K562 (cell line): ENCODE measurements at regions not wholly inside any gene's neighbourhood (a gene's known extent, or its start where the extent isn't known, plus 50 kb on each side); places are given as distances from the start of the nearest gene placed in this dataset.

Experiments used
- ATAC-seq: fragments of 200-7000 bp; cut with Tn5 transposase; 3 replicates; pipeline ENCODE4 v1.9.1; 2020; ENCODE audit warnings: moderate library complexity
- BruUV-seq: library from RNA; stranded (reverse); fragments of 400-500 nt; replicated peaks from 2 replicates; lab custom pipeline; 2021; lab: Mats Ljungman, UMichigan
- CTCF ChIA-PET: fragments of 300-600 bp; formaldehyde crosslinking; extraction: SDS; loops from one replicate; lab custom pipeline; 2021; ENCODE audit warnings: low intra/inter-chr PET ratio; lab: Yijun Ruan, JAX
- POLR2A ChIA-PET: fragments of 300-600, 350-650 bp; sonication (Branson Sonifier 250); formaldehyde crosslinking; extraction: SDS; loops from one replicate; lab custom pipeline; 2021; ENCODE audit warnings: antibody characterized with exemption, inconsistent platforms; lab: Yijun Ruan, JAX
- DNase-seq, 4 experiments: peaks; one replicate each; pipeline versions ENCODE4 v3.0.0 to v3.0.0-alpha.2; 2011 to 2018; ENCODE audit warnings: low spot score in 3 of 4, mixed read lengths in 3 of 4; ENCODE audit errors: extremely low read depth in 1 of 4
- FAIRE-seq: peaks from 2 replicates; lab custom pipeline; 2011; peaks lifted over from hg19 to GRCh38; lab: Jason Lieb, UNC
- H2AFZ ChIP-seq: 2 replicates; pipeline ENCODE4 v1.6.0; 2011; ENCODE audit warnings: low read depth, low read length, control low read depth, inconsistent platforms
- H3K27ac ChIP-seq: fragments of 200-600 bp; 3 replicates; pipeline ENCODE4 v1.8.0; 2011; ENCODE audit warnings: low read depth, mild to moderate bottlenecking, control low read depth, inconsistent platforms, low read length, moderate library complexity, mixed read lengths; ENCODE audit errors: extremely low read depth
- H3K27me3 ChIP-seq, 2 experiments: fragments of 300-600 bp in 1 of 2; 2 replicates in 1 of 2; 3 replicates in 1 of 2; pipeline versions ENCODE4 v1.6.0 to v1.8.0; 2011; ENCODE audit warnings: inconsistent platforms in 2 of 2, low read length in 2 of 2, mild to moderate bottlenecking in 1 of 2, mixed read lengths in 1 of 2, moderate library complexity in 1 of 2; ENCODE audit not compliant: control insufficient read depth in 2 of 2, insufficient read depth in 2 of 2
- H3K36me3 ChIP-seq: fragments of 300-600 bp; 3 replicates; pipeline ENCODE4 v1.8.0; 2011; ENCODE audit warnings: mild to moderate bottlenecking, low read length, inconsistent platforms; ENCODE audit not compliant: control insufficient read depth, insufficient read depth
- H3K4me1 ChIP-seq, 2 experiments: fragments of 200-600 bp in 1 of 2; replicated peaks in 1 of 2; 2 replicates in 1 of 2; 3 replicates in 1 of 2; pipeline versions ENCODE4 v1.5.1 to v1.8.0; 2011; ENCODE audit warnings: inconsistent platforms in 2 of 2, low read length in 2 of 2, mild to moderate bottlenecking in 1 of 2, mixed read lengths in 1 of 2, moderate library complexity in 1 of 2; ENCODE audit not compliant: control insufficient read depth in 2 of 2, insufficient read depth in 2 of 2
- H3K4me2 ChIP-seq: 2 replicates; pipeline ENCODE4 v1.6.1; 2011; ENCODE audit warnings: low read length, control low read depth, inconsistent platforms, mixed read lengths; ENCODE audit not compliant: insufficient read depth
- H3K4me3 ChIP-seq: fragments of 200-600 bp; sonication (generic), shearing (Covaris generic); 2 replicates; pipeline ENCODE4 v1.5.1; 2016; ENCODE audit warnings: control low read depth, inconsistent platforms
- H3K79me2 ChIP-seq: fragments of 200-600 bp; 3 replicates; pipeline ENCODE4 v1.8.0; 2011; ENCODE audit warnings: low read length, inconsistent platforms; ENCODE audit not compliant: control insufficient read depth, insufficient read depth
- H3K9ac ChIP-seq, 2 experiments: 2 replicates each; pipeline versions ENCODE4 v1.6.0 to v1.6.1; 2011; ENCODE audit warnings: low read depth in 2 of 2, low read length in 2 of 2, control low read depth in 1 of 2, inconsistent platforms in 1 of 2, mild to moderate bottlenecking in 1 of 2, mixed read lengths in 1 of 2; ENCODE audit not compliant: insufficient read depth in 1 of 2
- H3K9me1 ChIP-seq: one replicate; pipeline ENCODE4 v1.6.0; 2011; ENCODE audit warnings: inconsistent platforms, mild to moderate bottlenecking, low read length, moderate library complexity; ENCODE audit not compliant: control insufficient read depth, insufficient read depth
- H3K9me3 ChIP-seq: replicated peaks from 2 replicates; pipeline ENCODE4 v1.5.1; 2011; ENCODE audit warnings: low read depth, low read length, inconsistent platforms; ENCODE audit not compliant: control insufficient read depth, insufficient read depth
- H4K20me1 ChIP-seq: replicated peaks from 2 replicates; pipeline ENCODE4 v1.6.1; 2011; ENCODE audit warnings: low read length, inconsistent platforms, mixed read lengths; ENCODE audit not compliant: control insufficient read depth, insufficient read depth
- C11orf30 ChIP-seq: fragments of 450-650 bp; IDR thresholded peaks from 2 replicates; pipeline ENCODE4 v1.6.1; 2016; ENCODE audit warnings: low read depth, mild to moderate bottlenecking
- CTCF ChIP-seq, 3 experiments: IDR thresholded peaks in 2 of 3; conservative IDR thresholded peaks in 1 of 3; 2 replicates each; pipeline ENCODE4 v1.5.1; 2011 to 2012; ENCODE audit warnings: low read length in 3 of 3, mild to moderate bottlenecking in 3 of 3, control low read depth in 2 of 3, improper control_type of control experiment in 1 of 3, inconsistent platforms in 1 of 3, low read depth in 1 of 3, mixed read lengths in 1 of 3, moderate library complexity in 1 of 3; ENCODE audit not compliant: insufficient read depth in 2 of 3
- GATAD2A ChIP-seq: fragments of 450-650 bp; IDR thresholded peaks from 2 replicates; pipeline ENCODE4 v1.6.1; 2017
- TAF15 ChIP-seq: fragments of 200-400 bp; formaldehyde crosslinking; IDR thresholded peaks from 2 replicates; pipeline ENCODE4 v1.6.1; 2017; ENCODE audit warnings: mild to moderate bottlenecking, low read depth, low read length, moderate library complexity
- WGBS: fragments of 100-300 bp; shearing (Covaris generic); methylation state at CpG from one replicate; pipeline ENCODE4 v1.1.6; 2016; ENCODE audit warnings: low coverage, mixed read lengths; ENCODE audit not compliant: insufficient coverage; ENCODE audit errors: missing lambda C conversion rate; 5-methylcytosine and 5-hydroxymethylcytosine counted together
- in situ Hi-C: fragments of 300-500 bp; cut with MboI; formaldehyde crosslinking; loops from 4 replicates; pipeline ENCODE4 v1.15.0; 2018; ENCODE audit warnings: inconsistent platforms, mixed read lengths
- intact Hi-C: fragments of 100-400 bp; cut with micrococcal nuclease; formaldehyde crosslinking; loops from 2 replicates; pipeline ENCODE4 v1.14.2; 2022
- TF ChIP-seq, protein P1 (sequence below): IDR thresholded peaks from 2 replicates; pipeline ENCODE4 v1.6.1; 2011; ENCODE audit warnings: borderline replicate concordance, low read depth, mild to moderate bottlenecking, moderate library complexity, low read length; ENCODE audit not compliant: insufficient read depth, poor library complexity, severe bottlenecking

- POLR2A ChIA-PET: no interaction called here
- no peaks in the 10 kb centered on the region for H3K9me1 ChIP-seq
- H2AFZ ChIP-seq: no peak overlapping the region
- in situ Hi-C loops (no loop called here), intact Hi-C loops (no loop called here)
- CTCF ChIA-PET: no interaction called here
- no peaks in the 10 kb centered on the region for H3K27me3 ChIP-seq
- H3K4me2 ChIP-seq: no peak overlapping the region
- ATAC-seq (no peak), DNase-seq (no peak), FAIRE-seq (no peak)
- no peak overlapping the region for H3K9ac ChIP-seq
- no TSS peak for BruUV-seq
- H3K27ac ChIP-seq: no peak overlapping the region
- TF ChIP-seq, protein P1, sequence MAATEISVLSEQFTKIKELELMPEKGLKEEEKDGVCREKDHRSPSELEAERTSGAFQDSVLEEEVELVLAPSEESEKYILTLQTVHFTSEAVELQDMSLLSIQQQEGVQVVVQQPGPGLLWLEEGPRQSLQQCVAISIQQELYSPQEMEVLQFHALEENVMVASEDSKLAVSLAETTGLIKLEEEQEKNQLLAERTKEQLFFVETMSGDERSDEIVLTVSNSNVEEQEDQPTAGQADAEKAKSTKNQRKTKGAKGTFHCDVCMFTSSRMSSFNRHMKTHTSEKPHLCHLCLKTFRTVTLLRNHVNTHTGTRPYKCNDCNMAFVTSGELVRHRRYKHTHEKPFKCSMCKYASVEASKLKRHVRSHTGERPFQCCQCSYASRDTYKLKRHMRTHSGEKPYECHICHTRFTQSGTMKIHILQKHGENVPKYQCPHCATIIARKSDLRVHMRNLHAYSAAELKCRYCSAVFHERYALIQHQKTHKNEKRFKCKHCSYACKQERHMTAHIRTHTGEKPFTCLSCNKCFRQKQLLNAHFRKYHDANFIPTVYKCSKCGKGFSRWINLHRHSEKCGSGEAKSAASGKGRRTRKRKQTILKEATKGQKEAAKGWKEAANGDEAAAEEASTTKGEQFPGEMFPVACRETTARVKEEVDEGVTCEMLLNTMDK: no peak
- TF ChIP-seq GATAD2A: no peak
- TF ChIP-seq C11orf30: no peak
- TF ChIP-seq TAF15: no peak
- TF ChIP-seq CTCF (IDR thresholded peaks at IDR 0.05 in 2 of 3, conservative IDR thresholded peaks at IDR 0.05 in 1 of 3; ENCODE audit: insufficient read depth in 2 of 3, low read depth in 1 of 3, low read length in 3 of 3): no peak
- no peaks in the 10 kb centered on the region for H3K4me1 ChIP-seq
- H3K36me3 ChIP-seq: no peaks in the 10 kb centered on the region
- no peaks in the 10 kb centered on the region for H3K9me3 ChIP-seq
- no peak overlapping the region for H3K4me3 ChIP-seq
- H4K20me1 ChIP-seq: no peaks in the 10 kb centered on the region
- 1% methylated on average over 12 of the region's 12 CpGs for WGBS
- H3K79me2 ChIP-seq: no peaks in the 10 kb centered on the region
Observed at GRCh38 chr7:68200051-68200670, 1203.5 kb downstream of the TYW1 start.
